Mammary epithelial cell (primary cell): ENCODE measurements at regions not wholly inside any gene's neighbourhood (a gene's known extent, or its start where the extent isn't known, plus 50 kb on each side); places are given as distances from the start of the nearest gene placed in this dataset.

Source experiments
- CTCF ChIP-seq, 2 donors: IDR thresholded peaks in 1 of 2; conservative IDR thresholded peaks in 1 of 2; 2 replicates each; pipeline ENCODE4 v1.5.1; 2011 to 2012; ENCODE audit warnings: inconsistent platforms in 2 of 2, low read length in 2 of 2, mild to moderate bottlenecking in 2 of 2, control low read depth in 1 of 2, low read depth in 1 of 2; ENCODE audit not compliant: insufficient read depth in 1 of 2; ENCODE audit errors: extremely low read depth in 1 of 2
- EZH2 ChIP-seq: IDR thresholded peaks from 2 replicates; pipeline ENCODE4 v1.6.1; 2012; ENCODE audit warnings: low read length, inconsistent platforms, borderline replicate concordance

- no peak for TF ChIP-seq CTCF (conservative IDR thresholded peaks at IDR 0.05 in 1 of 2, IDR thresholded peaks at IDR 0.05 in 1 of 2; ENCODE audit: extremely low read depth in 1 of 2, insufficient read depth in 1 of 2, low read depth in 1 of 2, low read length in 2 of 2)
- TF ChIP-seq EZH2: no peak
These were observed 115.0 kb upstream of the BACE2 start for GRCh38 chr21:41052820-41053555.
